Panc1 (cell line): ENCODE measurements at regions not wholly inside any gene's neighbourhood (a gene's known extent, or its start where the extent isn't known, plus 50 kb on each side); places are given as distances from the start of the nearest gene placed in this dataset.

Experiments used
- POLR2AphosphoS5 ChIP-seq: IDR thresholded peaks from 2 replicates; pipeline ENCODE4 v1.6.1; 2012; ENCODE audit warnings: mild to moderate bottlenecking, low read depth, low read length, moderate library complexity
- TF ChIP-seq, protein P1 (sequence below), 2 experiments: IDR thresholded peaks; 2 replicates each; pipeline ENCODE4 v1.6.1; 2011 to 2012; ENCODE audit warnings: low read depth in 2 of 2, control low read depth in 1 of 2, low read length in 1 of 2, mild to moderate bottlenecking in 1 of 2, moderate library complexity in 1 of 2; ENCODE audit not compliant: insufficient read depth in 1 of 2

DNA sequence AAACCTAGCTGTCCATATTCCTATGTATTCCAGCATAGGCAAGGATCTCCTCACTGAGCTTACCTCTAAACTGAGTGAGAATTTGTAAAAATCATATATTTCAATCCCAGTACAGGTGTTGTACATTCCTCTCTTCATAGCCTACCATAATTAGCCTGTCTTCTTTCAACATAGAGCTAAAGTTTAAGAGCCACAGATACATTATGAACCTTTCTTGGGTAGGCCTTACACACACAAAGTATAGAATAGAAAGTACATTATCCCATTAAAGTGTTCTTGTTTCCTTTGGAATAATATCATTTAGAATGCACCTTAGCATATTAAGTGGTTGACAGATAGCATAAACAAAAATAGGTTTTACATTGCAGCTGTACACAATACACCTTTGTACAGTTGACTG, 282.1 kb upstream of the TMEM161B start:
- TF ChIP-seq POLR2AphosphoS5: no peak
- TF ChIP-seq, protein P1, sequence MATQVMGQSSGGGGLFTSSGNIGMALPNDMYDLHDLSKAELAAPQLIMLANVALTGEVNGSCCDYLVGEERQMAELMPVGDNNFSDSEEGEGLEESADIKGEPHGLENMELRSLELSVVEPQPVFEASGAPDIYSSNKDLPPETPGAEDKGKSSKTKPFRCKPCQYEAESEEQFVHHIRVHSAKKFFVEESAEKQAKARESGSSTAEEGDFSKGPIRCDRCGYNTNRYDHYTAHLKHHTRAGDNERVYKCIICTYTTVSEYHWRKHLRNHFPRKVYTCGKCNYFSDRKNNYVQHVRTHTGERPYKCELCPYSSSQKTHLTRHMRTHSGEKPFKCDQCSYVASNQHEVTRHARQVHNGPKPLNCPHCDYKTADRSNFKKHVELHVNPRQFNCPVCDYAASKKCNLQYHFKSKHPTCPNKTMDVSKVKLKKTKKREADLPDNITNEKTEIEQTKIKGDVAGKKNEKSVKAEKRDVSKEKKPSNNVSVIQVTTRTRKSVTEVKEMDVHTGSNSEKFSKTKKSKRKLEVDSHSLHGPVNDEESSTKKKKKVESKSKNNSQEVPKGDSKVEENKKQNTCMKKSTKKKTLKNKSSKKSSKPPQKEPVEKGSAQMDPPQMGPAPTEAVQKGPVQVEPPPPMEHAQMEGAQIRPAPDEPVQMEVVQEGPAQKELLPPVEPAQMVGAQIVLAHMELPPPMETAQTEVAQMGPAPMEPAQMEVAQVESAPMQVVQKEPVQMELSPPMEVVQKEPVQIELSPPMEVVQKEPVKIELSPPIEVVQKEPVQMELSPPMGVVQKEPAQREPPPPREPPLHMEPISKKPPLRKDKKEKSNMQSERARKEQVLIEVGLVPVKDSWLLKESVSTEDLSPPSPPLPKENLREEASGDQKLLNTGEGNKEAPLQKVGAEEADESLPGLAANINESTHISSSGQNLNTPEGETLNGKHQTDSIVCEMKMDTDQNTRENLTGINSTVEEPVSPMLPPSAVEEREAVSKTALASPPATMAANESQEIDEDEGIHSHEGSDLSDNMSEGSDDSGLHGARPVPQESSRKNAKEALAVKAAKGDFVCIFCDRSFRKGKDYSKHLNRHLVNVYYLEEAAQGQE (IDR thresholded peaks at IDR 0.05; ENCODE audit: insufficient read depth in 1 of 2, low read depth in 2 of 2, low read length in 1 of 2): no peak
